ENCODE measurements at regions not wholly inside any gene's neighbourhood (a gene's known extent, or its start where the extent isn't known, plus 50 kb on each side); places are given as distances from the start of the nearest gene placed in this dataset.

- H3K56ac ChIP-seq (ENCODE audit: extremely low read depth, insufficient read depth, low read length) = no peak overlapping the region
- no peak overlapping the region for H2AFZ ChIP-seq (replicated peaks; ENCODE audit: low read length, poor library complexity)
- H2BK20ac ChIP-seq (ENCODE audit: low read depth, low read length) = no peak overlapping the region
- H3K4ac ChIP-seq (ENCODE audit: low read depth, low read length) = no peak overlapping the region
- ATAC-seq (ENCODE audit: low read depth) = no peak
- in situ Hi-C loops (cut with MboI; ENCODE audit: low sequenced_read_pairs) = no loop called here
- H3K18ac ChIP-seq (ENCODE audit: low read depth, low read length) = no peak overlapping the region
- no peak overlapping the region for H2BK5ac ChIP-seq (ENCODE audit: low read depth, low read length, poor library complexity, severe bottlenecking)
- no peaks in the 10 kb centered on the region for H3K27me3 ChIP-seq (ENCODE audit: control insufficient read depth, insufficient read depth, low read length)
- no peaks in the 10 kb centered on the region for H4K20me1 ChIP-seq (ENCODE audit: insufficient read depth, low read length)
- no peak overlapping the region for H2AK5ac ChIP-seq (ENCODE audit: low read depth, low read length)
- no peak overlapping the region for H3K27ac ChIP-seq (ENCODE audit: insufficient read depth, low read length)
- H4K91ac ChIP-seq (ENCODE audit: insufficient read depth, low read depth, low read length) = no peak overlapping the region
- no peak overlapping the region for H3K4me3 ChIP-seq (ENCODE audit: insufficient read depth, low read depth, low read length)
- H4K5ac ChIP-seq (ENCODE audit: low read depth, low read length) = no peak overlapping the region
- no peak overlapping the region for H3K9ac ChIP-seq (ENCODE audit: low read depth, low read length)
- H2AK9ac ChIP-seq (replicated peaks; ENCODE audit: low read depth, low read length, poor library complexity) = no peak overlapping the region
- ChIA-PET POLR2A (ENCODE audit: unreplicated experiment) (no interaction called here), CTCF (no interaction called here)
- no TSS peak for BruUV-seq (replicated peaks)
- WGBS, 2 experiments (ENCODE audit: extremely low coverage in 2 of 2, insufficient read length in 1 of 2) = no CpG with 5 or more reads among the region's 3 CpGs
- no peaks in the 10 kb centered on the region for H3K79me1 ChIP-seq (ENCODE audit: low read depth in 1 of 2, low read length in 2 of 2)
- TF ChIP-seq NFE2L2 (IDR thresholded peaks at IDR 0.05; ENCODE audit: low read depth, low read length) (no peak), MAZ (IDR thresholded peaks at IDR 0.05; ENCODE audit: borderline replicate concordance, low read depth, low read length) (no peak), CHD1 (IDR thresholded peaks at IDR 0.05; ENCODE audit: low read depth, low read length) (no peak), CEBPB (IDR thresholded peaks at IDR 0.05; ENCODE audit: low read depth, low read length) (no peak), RFX5 (IDR thresholded peaks at IDR 0.05; ENCODE audit: low read depth, low read length) (no peak), SMC3 (IDR thresholded peaks at IDR 0.05; ENCODE audit: low read depth, low read length) (no peak), MXI1 (IDR thresholded peaks at IDR 0.05; ENCODE audit: borderline replicate concordance, low read depth, low read length) (no peak), MAFK (IDR thresholded peaks at IDR 0.05; ENCODE audit: low read depth, low read length) (no peak), BHLHE40 (IDR thresholded peaks at IDR 0.05; ENCODE audit: low read depth, low read length) (no peak), ELK1 (IDR thresholded peaks at IDR 0.05; ENCODE audit: borderline replicate concordance, low read depth, low read length) (no peak)
- TF ChIP-seq, protein P1, sequence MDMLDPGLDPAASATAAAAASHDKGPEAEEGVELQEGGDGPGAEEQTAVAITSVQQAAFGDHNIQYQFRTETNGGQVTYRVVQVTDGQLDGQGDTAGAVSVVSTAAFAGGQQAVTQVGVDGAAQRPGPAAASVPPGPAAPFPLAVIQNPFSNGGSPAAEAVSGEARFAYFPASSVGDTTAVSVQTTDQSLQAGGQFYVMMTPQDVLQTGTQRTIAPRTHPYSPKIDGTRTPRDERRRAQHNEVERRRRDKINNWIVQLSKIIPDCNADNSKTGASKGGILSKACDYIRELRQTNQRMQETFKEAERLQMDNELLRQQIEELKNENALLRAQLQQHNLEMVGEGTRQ (IDR thresholded peaks at IDR 0.05; ENCODE audit: low read depth, low read length) = no peak
- TF ChIP-seq, protein P2, sequence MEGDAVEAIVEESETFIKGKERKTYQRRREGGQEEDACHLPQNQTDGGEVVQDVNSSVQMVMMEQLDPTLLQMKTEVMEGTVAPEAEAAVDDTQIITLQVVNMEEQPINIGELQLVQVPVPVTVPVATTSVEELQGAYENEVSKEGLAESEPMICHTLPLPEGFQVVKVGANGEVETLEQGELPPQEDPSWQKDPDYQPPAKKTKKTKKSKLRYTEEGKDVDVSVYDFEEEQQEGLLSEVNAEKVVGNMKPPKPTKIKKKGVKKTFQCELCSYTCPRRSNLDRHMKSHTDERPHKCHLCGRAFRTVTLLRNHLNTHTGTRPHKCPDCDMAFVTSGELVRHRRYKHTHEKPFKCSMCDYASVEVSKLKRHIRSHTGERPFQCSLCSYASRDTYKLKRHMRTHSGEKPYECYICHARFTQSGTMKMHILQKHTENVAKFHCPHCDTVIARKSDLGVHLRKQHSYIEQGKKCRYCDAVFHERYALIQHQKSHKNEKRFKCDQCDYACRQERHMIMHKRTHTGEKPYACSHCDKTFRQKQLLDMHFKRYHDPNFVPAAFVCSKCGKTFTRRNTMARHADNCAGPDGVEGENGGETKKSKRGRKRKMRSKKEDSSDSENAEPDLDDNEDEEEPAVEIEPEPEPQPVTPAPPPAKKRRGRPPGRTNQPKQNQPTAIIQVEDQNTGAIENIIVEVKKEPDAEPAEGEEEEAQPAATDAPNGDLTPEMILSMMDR (conservative IDR thresholded peaks at IDR 0.05; ENCODE audit: low read depth, low read length) = no peak
- H2BK15ac ChIP-seq (ENCODE audit: low read depth, low read length) = no peak overlapping the region
- no peaks in the 10 kb centered on the region for H3K4me1 ChIP-seq (ENCODE audit: control insufficient read depth, insufficient read depth, low read length)
- no peak overlapping the region for H3K23ac ChIP-seq (ENCODE audit: low read depth, low read length)
- H4K8ac ChIP-seq (ENCODE audit: low read depth in 2 of 2, low read length in 2 of 2) = no peak overlapping the region
- DNase-seq = no peak
- no peak overlapping the region for H3K14ac ChIP-seq (replicated peaks; ENCODE audit: low read depth, low read length)
- intact Hi-C loops (cut with micrococcal nuclease) = no loop called here
- no peak overlapping the region for H2BK120ac ChIP-seq (ENCODE audit: low read depth, low read length)
- dilution Hi-C loops (cut with HindIII; ENCODE audit: low sequenced_read_pairs, unreplicated experiment) = no loop called here
- no peak overlapping the region for H3K4me2 ChIP-seq (ENCODE audit: low read depth, low read length)
- no peaks in the 10 kb centered on the region for H3K9me1 ChIP-seq (ENCODE audit: insufficient read depth, low read length)
- peaks cover 19% of the 10 kb centered on the region for H3K9me3 ChIP-seq (ENCODE audit: control insufficient read depth, insufficient read depth, low read length)
- H3K36me3 ChIP-seq (ENCODE audit: control insufficient read depth, insufficient read depth, low read length) = no peaks in the 10 kb centered on the region
Observed at GRCh38 chr7:153584132-153584531, 468.1 kb upstream of the DPP6 start.
